GM19023 (cell line): ENCODE measurements at regions not wholly inside any gene's neighbourhood (a gene's known extent, or its start where the extent isn't known, plus 50 kb on each side); places are given as distances from the start of the nearest gene placed in this dataset.
"Not testable (repeated sequence)": the region's sequence is repeated elsewhere in the genome, so short reads cannot be mapped to it uniquely, and the experiment has no call there.

Experiments
- ATAC-seq: cut with Tn5 transposase; IDR thresholded peaks from one replicate; pipeline ENCODE4 v1.9.1; 2021; ENCODE audit warnings: mild to moderate bottlenecking, moderate library complexity; ENCODE audit not compliant: unreplicated experiment

DNA sequence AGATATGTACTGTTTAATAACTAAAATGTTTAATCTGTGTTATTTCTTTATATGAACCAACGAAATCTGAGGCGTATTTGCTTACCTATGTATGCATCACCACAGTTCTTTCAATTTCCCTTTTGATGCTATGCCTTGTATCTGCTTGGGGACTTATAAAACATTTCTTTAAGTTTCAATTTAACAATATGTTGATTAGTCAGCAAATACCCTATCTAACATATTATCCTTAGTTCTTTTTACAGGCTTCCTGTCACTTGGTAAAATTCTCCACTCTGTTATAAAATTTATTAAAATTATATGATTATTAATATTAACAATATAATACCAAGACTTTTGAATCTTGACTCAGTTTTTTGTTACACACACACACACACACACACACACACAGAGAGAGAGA lies 174.3 kb downstream of the CPS1 start:
- ATAC-seq: no peak

- not testable (repeated sequence) for ATAC-seq
Observed at GRCh38 chr2:210746826-210747225, 190.4 kb downstream of the CPS1 start.

- no peak for ATAC-seq
Observed at GRCh38 chr2:210752532-210752931, 196.1 kb downstream of the CPS1 start.

DNA sequence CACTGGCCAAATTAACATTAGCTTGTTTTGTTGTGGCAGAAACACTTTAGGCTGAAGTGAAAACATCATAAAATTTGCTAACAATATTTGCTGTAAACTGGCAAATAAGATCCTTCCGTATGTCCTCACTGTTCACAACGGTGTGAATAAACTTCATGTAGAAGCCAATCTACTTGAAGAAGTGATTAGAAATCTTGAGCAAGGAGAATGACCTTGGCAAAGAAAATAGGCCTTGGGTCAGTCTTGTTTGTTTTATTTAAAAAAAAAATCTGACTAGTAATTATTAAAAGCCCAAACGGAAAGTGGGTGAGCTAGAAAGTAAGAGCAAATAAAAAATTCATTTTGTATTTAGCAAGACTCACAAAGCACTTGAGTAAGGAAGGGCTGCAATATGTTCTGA lies 197.0 kb downstream of the CPS1 start:
- ATAC-seq: no peak

DNA sequence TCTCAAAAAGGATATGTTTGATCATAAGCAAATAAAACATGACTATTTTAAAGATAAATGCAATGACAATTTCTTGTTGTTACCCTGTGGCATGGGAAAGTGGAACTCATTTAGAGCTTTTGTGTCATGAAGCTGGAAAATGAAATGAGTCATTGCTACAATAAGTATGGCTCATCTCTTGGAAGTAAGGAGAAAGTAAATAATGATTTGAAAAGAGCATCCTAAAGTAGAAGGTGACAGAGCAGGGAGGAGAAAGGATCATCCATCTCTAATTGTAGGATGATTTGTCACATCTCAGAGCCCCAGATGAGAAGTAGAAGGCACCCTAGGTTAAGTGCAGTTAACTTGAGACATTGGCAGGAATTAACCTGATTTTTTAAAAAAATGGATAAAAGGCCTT lies 200.5 kb downstream of the CPS1 start:
- no peak for ATAC-seq

DNA sequence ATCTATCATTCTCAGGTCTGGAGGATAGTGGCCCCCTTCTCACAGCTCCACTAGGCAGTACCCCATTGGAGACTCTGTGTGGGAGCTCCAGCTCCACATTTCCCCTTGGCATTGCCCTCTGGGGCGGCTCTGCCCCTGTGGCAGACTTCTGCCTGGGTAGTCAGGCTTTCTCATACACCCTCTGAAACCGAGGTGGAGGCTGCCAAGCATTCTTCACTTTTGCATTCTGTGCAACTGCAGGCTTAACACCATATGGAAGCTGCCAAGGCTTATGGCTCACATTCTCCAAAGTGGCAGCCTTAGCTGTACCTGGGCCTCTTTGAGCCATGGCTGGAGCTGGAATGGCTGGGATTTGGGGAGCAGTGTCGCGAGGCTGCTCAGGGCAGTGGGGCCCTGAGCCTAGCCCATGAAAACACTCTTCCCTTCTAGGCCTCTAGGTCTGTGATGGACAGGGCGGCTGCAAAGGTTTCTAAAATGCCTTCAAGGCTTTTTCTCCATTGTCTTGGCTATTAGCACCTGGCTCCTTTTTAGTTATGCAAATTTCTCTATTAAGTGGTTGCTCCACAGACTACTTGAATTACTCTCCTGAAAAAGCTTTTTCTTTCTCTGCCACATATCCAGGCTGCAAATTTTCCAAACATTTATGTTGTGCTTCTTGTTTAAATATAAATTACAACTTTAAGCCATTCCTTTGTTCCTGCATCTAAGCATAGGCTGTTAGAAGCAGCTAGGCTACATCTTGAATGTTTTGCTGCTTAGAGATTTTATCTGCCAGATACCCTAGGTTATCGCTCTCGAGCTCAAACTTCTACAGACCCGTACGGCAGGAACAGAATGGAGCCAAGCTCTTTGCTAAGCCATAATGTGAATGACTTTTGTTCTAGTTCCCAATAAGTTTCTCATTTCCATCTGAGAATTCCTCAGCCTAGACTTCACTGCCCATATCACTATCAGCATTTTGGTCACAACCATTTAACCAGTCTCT lies 206.5 kb downstream of the CPS1 start:
- ATAC-seq: no peak

DNA sequence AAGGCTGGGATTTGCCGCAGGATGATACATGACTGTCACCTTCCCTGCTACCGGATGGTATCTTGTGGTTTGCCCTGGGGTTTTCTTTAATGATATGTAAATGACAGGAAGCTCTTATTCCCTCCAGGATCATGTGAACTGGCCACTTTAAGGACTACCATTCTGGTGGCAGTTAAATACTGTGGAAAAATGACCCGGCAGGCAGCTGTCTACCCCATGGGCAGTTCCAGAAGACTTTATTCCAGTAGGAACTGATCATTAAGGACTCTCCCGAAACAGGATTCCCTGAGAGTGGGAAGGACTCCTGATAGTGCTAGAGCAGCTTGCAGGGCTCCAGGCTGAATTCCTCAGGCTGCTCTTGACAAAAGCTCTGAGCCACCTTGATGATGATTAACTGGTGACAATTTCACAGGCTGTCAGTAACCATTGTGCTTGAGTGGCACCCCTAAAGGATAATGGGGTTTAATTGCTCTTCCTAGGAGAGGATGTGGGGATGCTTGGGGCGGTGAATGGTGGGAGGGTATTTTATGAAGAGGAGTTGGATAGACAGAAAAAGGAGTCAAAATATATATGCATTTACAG lies 212.0 kb downstream of the CPS1 start:
- ATAC-seq: no peak

DNA sequence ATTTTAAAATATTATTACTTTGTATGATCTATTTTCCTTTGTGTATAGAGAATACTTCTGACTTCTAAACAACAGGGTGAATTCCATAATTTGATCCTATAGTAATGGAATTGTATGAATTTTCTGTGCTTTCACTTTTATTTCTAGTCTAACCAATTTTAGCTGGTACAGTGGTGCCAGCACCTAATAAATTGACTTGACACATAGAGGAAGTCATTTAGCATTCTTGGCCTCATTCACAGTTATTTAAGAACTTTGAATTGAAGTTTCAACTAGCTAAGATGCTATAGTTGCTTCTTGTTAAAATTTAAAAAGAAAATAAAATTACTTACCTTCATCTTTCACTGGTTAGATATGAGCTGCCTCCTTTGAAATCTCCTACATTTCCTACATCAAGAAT lies 220.4 kb downstream of the CPS1 start:
- no peak for ATAC-seq

GRCh38 chr2:210782222-210782621 lies 225.8 kb downstream of the CPS1 start:
- no peak for ATAC-seq

- not testable (repeated sequence) for ATAC-seq
Observed at GRCh38 chr2:210787831-210788230, 231.4 kb downstream of the CPS1 start.

GRCh38 chr2:210792000-210792399 lies 235.6 kb downstream of the CPS1 start:
- ATAC-seq: no peak

DNA sequence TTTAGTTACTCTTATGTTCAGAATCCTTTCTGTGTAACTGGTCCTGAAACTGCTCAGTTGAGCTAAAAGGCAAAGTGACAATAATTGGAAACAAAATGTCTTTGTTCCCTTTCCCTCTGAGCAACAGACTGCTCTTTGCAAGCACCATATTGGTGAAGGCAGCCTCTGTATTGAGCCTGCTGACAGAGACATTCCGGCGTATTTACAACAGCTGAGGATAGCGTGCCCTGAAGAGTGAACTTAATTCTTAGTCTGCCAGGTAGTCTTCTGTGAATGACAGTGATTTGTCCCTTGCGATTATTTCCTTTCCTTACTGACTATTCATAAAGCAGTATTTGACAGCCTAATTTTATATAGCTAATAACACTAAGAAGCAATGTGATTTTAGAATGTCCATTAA lies 239.1 kb downstream of the CPS1 start:
- ATAC-seq: no peak

DNA sequence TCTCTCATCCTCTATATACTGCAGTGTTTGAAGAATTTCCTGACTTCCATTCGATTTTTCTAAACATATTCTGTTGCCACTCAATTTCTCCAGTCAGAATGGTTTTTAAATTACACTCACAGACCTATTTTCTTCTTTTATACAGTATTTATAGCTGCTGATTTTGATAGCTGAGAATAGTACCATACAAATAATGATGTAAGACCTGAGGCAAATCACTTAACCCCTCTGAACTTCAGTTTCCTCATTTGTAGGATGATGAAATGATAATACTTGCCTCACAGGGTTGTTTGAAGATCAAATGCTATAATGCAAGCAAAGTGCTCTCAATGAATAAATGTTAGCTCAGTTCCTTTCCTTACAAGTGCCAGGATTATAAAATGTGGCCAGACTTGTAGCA lies 241.8 kb downstream of the CPS1 start:
- ATAC-seq: no peak

- no peak for ATAC-seq
Observed at GRCh38 chr2:210814251-210815025, 258.0 kb downstream of the CPS1 start.

DNA sequence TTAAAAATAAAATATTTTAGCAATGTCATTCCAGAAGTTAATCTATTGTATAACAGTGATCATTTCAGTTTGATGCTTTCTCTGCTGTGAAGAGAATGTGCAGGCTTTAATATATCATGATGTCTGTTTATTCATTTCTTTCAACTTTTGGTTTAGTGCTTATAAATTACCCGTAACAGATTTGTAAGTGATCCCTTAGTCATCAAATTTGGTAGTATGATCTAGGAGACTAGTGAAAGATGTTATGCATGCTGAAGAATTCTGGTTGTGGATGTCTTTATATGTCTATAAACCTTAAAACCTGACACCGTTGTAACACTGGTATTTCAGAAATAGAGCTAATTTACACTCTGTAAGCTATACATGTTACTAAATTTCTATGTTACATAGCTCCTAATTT lies 260.4 kb downstream of the CPS1 start:
- no peak for ATAC-seq

DNA sequence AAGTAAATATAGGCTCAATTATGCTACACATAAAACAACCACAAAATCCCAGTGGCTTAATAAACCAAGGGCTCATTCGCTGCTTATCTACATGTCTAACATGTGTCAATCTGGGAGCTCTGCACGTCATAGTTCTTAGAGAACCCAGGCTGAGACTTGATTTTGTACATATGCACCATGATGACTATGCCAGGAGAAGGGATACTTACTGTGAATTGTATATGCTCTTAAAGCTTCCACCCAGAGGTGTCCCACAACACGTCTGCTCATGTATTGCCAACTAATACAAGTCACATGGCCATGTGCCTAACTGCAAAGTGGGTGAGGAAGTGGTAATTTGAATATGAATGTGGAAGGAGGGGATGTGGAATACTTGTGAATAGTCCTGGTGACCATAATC lies 262.1 kb downstream of the CPS1 start:
- ATAC-seq: no peak

DNA sequence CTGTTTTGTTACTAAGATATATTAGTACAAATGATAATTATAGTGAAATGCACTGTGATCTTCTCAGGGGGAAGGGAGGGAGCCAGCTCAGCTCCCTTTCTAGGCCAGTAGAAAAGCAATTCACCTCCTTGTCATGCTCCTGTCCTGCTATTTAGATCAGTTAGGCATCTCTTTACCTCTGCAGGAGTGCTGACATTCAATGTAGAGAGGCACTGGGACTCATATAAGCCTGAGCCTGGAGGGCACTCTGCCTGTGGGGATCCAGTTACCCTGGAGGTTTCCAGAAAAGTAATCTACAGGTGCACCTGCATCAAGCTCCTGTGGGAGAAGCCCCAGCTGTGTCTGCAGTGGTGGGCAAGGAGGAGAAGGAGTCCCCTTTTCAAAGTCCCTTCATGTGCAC lies 277.0 kb downstream of the CPS1 start:
- no peak for ATAC-seq

DNA sequence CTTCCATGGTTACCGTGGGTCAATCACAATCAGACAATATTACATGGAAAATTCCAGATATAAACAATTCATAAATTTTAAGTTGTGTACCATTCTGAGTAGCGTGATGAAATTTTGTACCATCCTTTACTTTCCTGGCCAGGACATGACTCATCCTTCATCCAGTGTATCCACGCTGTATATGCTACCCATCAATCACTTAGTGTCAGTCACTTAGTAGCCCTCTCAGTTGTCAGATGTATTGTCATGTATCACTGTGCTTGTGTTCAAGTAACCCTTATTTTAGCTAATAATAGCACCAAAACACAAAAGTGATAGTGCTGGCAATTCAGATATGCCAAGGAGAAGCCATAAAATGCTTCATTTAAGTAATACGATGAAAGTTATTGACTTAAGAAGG lies 282.6 kb downstream of the CPS1 start:
- ATAC-seq: no peak

DNA sequence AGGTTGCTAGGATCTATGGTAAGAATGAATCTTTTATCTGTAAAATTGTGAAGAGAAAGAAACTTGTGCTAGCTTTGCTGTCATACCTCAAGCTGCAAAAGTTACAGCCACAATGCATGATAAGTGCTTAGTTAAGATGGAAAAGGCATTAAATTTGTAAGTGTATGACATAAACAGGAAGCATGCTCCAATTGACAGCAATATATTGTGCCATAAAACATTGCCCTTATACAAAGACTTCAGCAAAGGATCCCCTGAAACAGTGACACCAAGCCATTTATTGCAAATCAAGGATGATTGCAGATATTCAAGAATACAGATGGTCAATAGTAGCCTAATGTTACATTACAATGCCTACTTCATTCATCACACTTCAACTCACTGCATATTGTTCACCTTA lies 283.1 kb downstream of the CPS1 start:
- no peak for ATAC-seq

DNA sequence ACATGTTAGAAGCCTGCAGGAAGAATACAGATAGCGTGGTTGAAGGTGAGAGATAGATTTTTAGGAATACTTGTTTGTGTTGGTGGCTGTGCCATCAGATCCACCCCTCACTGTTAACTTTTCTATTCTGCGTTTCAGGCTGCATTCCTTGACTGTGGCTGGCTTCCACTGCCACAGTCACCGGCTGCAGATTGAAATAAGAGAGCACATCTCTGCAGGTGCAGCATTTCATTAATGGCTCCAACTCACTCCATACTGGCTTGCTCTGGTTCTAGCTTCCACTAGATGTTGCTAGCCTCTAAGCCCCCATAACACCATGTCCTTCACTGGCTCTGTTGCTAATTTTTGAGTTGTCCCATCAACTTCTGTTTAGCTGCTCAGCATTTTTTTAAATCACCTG lies 286.5 kb downstream of the CPS1 start:
- no peak for ATAC-seq

- no peak for ATAC-seq
Observed at GRCh38 chr2:210844016-210844415, 287.6 kb downstream of the CPS1 start.

- no peak for ATAC-seq
Observed at GRCh38 chr2:210859314-210859713, 302.9 kb downstream of the CPS1 start.
